EL (cell line): ENCODE measurements at regions not wholly inside any gene's neighbourhood (a gene's known extent, or its start where the extent isn't known, plus 50 kb on each side); places are given as distances from the start of the nearest gene placed in this dataset.
"Not testable (repeated sequence)": the region's sequence is repeated elsewhere in the genome, so short reads cannot be mapped to it uniquely, and the experiment has no call there.

ENCODE experiments used
- DNase-seq: peaks from one replicate; pipeline ENCODE4 v3.0.0-alpha.2; 2016

DNA sequence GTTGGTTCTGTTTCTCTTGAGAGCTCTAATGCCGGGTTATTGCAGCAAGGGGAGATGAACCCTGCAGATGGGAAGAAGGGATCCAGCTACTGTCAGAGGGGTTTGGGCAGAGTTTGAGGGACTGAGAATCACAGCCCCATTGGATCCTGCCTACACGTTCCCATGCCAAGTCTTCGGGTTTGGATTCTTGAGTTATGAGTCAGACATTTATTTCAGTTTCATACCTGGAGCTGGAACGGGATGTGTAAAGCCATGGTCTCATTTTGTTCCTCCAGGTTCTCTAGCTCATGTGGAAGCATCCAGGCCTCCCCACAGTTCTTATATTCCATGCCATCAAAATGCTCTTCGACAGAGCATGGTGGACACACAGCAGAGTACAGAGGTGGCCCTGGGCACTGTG, 275.4 kb upstream of the IRX4 start:
- DNase-seq, result no peak

DNA sequence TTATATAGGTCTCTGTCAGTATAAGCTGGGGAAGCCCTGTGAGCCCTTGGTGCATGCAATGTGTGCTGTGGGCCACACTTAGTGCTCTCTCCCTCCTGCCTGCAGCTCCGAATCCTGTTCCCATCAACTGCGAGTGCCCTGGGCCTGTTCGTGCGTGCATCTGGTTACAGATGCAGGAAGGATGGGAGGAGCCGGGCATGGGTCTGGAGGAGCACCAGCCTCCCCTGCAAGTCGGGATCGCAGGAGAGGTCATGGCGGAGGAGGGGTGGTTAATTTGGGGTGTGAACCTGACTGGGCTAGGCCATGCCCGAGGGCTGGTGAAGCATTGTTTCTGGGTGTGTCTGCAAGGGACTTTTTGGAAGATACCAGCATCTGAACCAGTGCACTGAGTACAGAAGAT, 274.6 kb upstream of the IRX4 start:
- DNase-seq, result no peak

DNA sequence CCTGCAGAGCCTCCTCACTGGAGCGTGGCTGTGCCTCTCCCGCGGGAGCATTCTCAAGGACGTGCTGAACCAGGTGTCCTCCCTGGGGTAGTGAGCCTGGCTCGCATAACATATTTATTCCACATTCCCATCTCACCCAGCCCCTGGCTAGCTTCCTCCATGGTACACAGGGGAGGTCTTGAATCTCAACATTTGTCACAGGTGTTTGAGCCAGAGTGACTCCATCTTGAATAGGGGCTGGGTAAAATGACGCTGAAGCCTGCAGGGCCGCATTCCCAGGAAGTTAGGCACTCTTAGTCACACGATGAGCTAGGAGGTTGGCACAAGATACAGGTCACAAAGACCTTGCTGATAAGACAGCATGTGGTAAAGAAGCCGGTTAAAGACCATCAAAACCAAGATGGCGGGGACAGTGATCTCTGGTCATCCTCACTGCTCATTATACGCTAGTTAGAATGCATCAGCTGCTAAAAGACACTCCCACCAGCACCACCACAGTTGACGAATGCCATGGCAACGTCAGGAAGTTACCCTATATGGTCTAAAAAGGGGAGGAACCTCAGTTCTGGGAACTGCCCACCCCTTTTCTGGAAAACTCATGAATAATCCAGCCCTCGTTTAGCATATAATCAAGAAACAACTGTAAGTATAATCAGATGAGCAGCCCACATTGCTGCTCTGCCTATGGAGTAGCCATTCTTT, 273.8 kb upstream of the IRX4 start:
- DNase-seq, result no peak

DNA sequence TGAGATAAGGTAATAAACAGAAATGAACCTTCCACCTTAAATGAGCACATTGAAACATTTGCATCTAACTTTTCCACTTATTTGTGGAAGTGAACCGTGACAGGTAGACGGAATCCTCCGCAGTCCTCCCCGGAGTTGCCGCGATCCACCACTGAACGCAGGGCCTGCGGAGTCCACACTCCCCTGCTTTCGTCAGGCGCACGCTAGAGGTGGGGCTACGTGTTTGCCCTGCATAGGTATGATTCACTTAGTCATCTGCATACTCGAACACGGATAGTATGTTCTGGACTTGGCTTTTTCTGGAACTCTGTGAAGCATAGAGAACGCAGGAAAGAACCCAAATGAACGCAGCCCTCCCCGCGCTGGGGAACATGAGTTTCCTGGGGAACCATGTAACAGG, 272.8 kb upstream of the IRX4 start:
- DNase-seq, result no peak

DNA sequence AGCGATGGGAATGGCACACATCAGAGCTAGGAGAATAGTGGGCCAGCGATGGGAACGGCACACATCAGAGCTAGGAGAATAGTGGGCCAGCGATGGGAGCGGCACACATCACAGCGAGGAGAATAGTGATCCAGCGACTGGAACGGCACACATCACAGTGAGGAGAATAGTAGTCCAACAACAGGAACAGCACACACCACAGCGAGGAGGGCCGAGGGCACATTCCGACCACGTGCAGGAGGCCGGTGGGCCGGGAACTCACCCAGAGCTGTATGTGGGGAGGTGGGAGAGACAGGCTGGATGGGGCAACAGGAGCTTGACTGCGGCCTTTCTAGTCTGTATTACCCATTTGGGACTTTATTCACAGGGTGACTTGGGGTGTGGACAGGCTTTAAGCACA, 271.1 kb upstream of the IRX4 start:
- DNase-seq, result no peak

DNA sequence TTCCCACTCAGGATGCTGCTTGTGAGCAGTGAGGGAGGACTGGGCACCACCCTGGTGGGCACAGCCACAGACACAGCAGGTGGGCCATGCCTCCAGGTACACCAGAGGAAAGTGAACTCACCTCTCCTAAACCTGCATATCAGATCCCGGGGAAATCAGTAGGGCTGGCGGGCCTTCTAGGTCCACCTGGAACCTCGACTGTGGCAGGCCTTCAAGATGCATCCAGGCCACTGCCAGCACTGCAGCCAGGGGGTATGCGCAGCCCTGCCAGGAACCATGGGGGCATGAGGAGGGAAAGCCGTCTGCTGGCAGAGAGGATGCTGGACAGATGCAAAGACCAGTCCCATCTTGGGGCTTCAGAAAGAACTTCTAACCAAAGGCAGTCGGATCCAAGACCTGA, 270.6 kb upstream of the IRX4 start:
- DNase-seq, result no peak

DNA sequence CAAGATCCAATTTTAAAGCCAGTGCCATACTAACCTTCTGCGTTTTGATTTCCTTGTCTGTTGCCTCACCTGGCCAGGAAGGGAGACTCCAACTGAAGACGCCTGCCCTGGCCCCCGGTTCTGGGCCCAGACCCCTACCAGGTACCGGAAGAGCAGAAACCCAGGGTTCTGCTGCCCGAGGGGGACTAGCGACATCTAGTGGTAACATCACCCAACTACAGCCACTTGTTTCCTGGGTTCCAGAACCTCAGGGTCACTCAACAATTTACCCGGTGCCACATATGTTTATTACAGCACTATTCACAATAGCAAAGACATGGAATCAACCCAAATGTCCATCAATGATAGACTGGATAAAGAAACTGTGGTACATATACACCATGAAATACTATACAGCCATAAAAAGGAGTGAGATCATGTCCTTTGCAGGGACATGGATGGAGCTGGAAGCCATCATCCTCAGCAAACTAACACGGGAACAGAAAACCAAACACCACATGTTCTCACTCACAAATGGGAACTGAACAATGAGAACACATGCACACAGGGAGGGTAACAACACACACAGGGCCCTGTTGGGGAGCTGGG, 268.7 kb upstream of the IRX4 start:
- DNase-seq, result not testable (repeated sequence)

DNA sequence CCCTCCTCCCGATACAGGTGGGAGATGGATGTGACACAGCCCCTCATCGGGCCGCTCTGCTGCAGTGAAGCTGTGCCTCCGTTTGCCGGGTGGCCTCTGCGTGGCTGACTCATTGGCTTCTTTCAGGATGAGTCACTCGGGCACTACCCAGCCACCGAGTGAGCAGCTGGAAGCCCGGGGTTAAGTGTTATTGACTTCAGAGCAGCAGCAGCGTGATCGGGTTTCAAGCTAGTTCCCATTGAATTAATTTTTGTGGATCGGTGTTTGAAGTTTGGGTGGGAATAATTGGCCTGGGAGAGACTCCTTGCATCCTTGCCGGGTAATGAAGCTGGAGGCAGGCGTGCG, 266.4 kb upstream of the IRX4 start:
- DNase-seq, result no peak

DNA sequence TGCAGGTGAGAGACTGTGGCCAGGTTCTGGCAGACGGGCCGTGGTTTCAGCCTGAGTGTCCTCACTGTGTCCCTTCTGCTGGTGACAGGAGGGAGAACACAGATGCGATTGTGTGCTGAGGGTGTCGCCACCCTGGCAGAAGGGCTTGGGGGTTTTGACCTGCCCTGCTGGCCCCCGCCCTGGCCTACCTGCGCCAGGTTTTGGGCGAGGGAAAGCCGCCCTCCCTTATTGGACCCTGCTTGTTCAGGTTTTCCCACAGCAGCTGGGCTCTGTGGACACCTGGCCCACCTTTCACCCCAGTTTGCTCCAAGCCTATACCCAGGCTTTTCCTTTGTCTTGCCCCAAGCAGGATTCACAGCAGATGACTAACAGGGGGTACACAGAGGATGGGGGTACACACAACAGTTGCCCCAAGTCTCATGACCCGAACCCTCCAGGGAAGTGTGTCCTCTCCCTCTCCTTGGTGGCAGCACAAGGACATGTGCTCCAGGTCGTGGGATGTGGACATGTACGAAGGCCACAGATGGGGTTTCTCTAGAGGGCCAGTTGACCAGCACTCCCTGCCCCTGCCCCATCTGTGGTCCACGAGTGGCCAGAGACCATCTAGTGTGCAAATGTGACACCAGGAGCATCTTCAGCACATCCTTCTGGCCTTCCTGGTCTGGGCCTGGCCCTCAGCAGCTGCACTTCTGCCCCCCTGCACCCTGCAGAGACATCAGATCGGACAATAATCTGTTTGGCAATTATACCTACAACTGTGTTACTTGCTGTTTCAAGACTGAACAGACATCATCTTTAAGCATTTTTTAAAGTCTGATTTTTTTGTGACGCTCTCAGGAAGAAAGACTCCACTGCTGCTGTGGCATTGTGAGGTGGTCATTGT, 265.8 kb upstream of the IRX4 start:
- no peak for DNase-seq

DNA sequence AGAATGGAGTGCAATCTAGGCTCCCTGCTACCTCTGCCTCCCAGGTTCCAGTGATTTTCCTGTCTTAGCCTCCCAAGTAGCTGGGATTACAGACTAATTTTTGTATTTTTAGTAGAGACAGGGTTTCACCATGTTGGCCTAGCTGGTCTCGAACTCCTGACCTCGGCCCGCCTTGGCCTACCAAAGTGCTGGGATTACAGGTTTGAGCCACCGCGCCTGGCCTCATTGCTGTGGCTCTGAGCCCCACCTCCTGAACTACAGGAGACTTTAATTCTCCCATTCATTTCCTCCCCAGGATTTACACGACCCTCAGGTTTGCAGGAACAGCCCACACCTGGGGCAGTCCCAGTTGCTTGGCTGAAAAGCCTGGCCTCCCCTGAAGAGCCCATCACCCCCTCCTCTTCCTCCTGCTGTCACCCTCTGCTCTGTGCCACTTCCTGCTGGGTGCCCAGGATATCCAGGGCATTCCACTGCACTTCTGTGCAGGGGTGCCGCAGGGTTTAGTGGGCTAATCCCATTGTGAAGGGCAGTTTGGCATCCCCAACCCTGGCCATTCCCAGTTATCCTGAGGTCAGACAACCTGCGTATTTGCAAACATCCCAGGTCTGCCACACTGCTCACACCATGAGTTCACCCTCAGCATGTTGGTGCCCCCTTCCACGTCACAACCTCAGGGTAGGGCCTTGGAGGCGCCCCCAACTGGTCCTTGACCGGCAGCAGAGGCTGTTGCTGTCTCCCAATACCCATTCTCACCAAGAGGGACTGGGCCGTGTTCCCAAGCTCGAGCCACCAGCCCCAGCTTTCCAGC, 265.0 kb upstream of the IRX4 start:
- DNase-seq, result no peak

DNA sequence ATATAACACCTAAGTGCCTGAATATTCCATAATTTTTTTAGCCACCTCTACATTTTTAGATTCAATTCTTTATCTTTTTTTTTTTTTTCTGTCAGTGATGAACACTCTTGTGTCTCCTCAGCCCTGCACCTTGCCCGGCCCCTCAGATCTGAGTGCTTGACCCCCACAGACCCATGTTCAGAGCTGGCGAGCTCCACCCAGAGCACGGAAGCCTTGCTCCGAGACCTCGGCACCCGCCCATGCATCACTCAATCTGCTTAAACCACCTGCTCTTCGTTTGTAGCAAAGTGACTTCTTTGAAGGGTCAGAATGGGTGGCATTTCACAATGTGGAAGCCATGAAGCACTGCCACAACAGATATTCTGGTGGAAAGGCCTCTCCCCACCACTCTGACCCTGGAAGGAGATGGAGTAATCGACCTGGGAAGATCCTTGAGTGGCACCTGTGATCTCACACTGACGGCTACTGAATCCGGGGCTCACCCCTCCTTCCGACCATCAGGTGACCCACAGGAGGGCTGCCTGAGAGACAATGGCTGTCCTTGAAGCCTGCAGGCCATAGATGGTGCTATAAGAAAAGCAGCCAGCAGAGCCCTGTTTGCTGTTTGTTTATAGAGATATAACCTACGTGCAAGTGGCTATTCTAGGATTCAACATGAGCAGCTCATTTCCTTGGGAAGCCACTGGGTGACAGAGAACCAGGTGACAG, 261.1 kb upstream of the IRX4 start:
- DNase-seq, result no peak

DNA sequence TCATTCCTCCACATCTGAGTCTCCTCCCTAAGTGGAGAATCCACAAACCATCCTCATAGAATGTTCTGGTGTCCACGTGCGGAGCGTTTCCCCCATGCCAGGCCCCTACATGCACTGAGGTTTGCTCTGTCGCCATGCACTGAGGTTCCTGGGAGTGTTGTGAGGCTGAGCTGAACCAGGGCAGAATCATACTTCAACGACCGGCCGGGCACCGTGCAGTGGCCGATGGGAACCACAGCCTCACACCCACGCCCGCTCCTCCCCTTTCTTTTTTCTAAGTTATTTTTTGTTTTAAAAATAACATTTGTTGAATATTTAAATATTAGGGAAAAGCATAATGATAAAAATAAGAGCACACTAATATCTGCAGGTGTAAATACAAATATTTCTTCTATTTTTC, 260.4 kb upstream of the IRX4 start:
- DNase-seq, result no peak

DNA sequence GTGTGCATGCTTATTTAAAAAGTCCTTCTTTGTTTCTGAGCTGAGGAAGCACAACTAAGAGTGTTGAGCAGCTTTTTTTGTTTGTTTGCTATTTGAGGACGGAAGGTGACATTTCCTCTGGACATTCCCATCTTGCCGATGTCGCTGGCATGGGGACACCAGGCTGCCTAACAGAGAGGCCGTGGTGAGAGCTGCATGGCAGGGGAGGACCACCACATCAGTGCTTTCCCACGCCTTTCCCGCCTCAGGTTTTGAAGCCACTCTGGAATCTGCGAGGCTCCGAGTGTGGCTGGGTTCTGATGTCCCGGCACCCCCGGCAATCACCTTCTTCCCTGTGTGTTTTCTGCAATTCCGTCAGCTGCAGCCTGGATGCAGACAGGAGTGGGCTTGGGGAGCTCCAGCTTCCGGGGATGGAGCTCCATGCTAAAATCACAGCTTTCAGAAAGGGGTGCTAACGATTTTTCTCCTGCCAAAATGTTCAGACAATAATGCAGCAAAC, 259.8 kb upstream of the IRX4 start:
- no peak for DNase-seq

DNA sequence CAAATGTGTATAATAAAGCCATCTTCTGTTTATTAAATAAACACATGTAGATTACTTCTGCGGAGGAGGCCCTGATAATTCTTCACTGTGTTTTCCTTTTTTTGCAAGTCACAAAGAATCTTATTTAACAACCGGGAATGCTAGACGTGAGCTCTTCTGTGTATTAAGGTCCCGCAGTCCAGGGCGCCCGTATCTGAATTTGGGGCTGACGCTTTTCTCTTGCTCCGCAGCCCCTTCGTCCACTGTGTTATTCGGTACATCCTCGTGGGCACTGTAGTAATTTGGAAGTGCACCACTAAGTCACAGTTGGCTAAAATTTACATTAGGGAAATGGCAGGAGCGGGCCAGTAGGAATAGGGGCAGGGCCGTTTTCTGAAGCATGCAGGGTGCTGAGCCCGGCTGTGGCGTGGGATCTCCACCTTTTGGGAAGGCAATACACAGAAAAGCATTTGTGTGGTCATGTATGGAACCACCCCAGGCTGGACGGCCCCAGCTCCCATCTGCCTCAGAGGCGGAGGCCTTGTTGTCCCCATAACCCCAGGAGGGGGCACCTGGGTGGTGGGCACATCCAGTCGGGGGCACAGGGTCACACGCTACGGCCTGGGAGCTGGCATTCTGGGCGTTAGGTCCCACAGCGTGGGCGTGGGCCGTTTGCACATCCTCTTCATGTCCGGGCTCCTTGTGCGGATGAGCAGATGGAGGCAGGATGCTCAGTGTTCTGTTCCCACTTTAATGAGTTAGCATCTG, 258.7 kb upstream of the IRX4 start:
- DNase-seq, result no peak

DNA sequence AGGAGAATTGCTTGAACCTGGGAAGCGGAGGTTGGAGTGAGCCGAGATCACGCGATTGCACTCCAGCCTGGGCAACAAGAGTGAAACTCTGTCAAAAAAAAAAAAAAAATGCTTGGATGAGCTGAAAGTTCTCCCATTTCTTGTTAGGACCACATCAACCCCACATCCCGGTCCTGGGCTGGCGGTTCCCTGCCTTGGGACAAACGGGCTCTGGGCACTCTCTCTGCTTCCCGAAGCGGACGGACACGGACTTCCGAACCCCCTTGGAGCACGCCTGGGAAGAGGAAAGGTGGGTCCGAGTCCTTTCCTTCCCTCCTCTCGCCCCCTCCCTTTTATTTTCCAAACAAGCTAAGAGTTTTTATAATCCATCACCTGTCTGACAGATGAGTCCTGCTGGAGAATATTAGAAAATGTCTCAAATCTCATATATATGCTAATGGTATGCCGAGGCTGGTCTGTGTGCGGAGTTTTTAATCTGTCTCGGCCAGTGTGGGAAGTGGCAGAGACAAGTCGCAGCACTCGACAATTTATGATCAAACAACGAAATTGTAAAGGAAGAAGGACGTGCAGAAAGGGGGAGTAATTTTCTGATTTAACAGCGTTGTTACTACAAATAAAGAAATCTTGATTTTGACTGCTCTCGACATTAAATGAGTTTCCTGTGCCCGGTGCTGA, 257.9 kb upstream of the IRX4 start:
- DNase-seq, result no peak

DNA sequence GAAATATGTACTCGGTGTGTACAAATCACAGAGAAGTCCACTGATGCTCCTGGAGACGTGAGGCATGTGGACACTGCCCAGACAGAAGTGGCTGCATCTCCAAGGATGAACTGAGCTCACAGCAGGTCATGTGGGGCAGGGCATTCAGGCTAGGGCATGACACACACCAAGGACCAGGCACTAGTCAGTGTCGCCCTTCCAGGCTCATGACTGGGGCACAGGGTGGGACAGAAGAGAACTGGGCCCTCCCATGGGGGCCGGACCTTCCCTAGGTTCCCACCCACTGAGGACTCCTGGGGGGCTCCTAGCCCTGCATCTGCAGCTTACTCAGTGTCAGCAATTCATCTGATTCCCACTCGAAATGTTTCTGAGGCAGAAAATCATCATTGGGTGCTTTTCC, 256.8 kb upstream of the IRX4 start:
- DNase-seq, result no peak

DNA sequence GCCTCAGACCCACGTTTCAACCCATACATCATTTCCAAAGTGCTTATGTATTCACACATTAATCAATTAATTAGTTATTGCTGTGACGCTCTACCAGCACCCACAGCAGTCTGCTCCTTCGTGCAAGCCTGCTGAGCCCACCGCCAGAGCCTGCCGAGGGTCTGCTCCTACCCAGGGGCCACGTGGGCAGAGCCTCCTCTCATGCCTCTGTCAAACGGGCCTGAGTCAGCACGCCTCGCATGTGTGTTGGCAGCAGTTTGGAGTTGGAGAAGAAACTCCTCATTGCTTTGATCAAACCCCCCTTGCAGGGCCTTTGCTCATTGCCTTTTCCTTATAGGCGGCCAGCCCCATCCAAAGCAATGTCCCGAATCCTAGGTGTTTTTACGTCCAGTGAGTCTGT, 256.2 kb upstream of the IRX4 start:
- DNase-seq, result no peak

DNA sequence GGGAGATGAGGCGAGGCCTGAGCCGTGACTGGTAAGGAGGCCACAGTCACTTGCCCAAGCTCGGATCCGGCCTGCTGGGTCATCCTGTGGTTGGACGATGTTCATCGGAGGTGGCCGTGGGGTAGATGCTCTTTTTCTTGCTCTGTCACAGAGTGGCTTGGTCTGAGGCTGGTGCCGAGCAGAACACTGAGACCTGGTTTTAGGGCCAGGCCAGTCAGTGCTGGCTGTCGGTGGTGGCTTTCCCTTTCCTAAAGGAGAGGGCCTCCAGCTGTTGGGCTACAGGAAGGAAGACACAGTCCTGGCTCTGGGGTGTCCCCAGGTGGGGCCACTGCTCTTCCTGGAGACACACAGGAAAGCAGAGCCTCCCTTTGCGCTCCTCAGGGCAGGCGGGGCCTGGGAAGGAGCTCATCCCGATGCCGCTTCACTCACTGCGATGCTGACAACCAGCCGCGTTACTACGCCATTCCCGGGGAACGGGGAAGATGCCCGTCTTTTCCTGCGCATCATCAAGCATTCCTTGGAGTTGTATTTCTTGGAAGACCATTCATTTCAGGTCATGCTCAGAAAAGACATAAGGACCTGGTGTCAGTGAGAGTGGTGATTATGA, 254.8 kb upstream of the IRX4 start:
- DNase-seq, result no peak

DNA sequence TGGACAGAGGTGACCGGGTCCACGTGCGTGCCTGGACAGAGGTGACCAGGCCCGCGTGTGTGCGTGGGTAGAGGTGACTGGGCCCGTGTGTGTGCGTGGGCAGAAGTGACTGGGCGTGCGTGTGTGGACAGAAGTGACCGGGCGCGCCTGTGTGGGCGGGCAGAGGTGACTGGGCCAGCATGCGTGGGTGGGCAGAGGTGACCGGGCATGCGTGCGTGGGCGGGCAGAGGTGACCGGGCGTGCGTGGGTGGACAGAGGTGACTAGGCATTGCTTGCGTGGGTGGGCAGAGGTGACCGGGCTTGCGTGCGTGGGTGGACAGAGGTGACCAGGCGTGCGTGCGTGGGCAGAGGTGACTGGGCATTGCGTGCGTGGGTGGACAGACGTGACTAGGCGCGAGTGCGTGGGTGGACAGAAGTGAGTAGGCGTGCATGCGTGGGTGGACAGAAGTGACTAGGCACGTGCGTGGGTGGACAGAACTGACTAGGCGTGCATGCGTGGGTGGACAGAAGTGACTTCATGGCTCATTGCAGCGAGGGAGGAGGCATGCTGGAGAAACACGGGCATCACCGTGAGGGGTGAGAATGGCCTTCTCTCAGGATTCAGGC, 254.1 kb upstream of the IRX4 start:
- DNase-seq, result no peak

DNA sequence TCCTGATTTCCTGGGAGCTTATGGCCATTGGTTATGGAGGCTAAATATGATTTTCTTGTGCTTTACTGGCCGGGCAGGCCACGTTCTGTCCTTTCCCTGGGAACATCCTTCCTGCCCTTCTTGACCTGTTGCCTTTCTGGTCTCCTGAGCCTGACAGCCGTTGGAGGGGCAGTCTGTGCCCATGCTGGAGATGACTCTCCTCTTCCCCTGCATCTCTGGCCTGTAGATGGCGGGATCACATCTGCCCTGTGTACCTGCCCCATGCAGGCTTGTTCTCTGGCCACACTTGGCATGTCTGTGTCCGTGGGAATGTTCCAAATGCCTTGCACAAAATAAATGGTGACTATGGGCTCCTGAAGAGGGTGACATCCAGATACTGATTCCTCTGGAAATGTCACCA, 253.1 kb upstream of the IRX4 start:
- no peak for DNase-seq
